ENCODE measurements at regions not wholly inside any gene's neighbourhood (a gene's known extent, or its start where the extent isn't known, plus 50 kb on each side); places are given as distances from the start of the nearest gene placed in this dataset.
A peak's percentile ranks its signal among the peaks of the same experiment; 100 is the strongest.
"Not testable (repeated sequence)": the region's sequence is repeated elsewhere in the genome, so short reads cannot be mapped to it uniquely, and the experiment has no call there.

GRCh38 chr3:154898916-154899315 is 181.2 kb upstream of the MME start:
- no peak for DNase-seq

- DNase-seq, result no peak
These were observed 181.7 kb upstream of the MME start for GRCh38 chr3:154898443-154898842.

- DNase-seq, result no peak
These were observed 186.3 kb upstream of the MME start for GRCh38 chr3:154893813-154894212.

GRCh38 chr3:154889227-154889634 is 190.9 kb upstream of the MME start:
- no peak for DNase-seq

GRCh38 chr3:154887869-154888268 is 192.2 kb upstream of the MME start:
- no peak for DNase-seq

- peak; percentile 99 for DNase-seq
These were observed 193.7 kb upstream of the MME start for GRCh38 chr3:154886437-154886836.

GRCh38 chr3:154885418-154885817 is 194.7 kb upstream of the MME start:
- DNase-seq, result no peak

GRCh38 chr3:154884952-154885351 is 195.2 kb upstream of the MME start:
- DNase-seq, result peak; percentile 51

- DNase-seq, result no peak
These were observed 205.0 kb upstream of the MME start for GRCh38 chr3:154875142-154875541.

- no peak for DNase-seq
These were observed 207.4 kb upstream of the MME start for GRCh38 chr3:154872696-154873095.

- DNase-seq, result no peak
These were observed 208.0 kb upstream of the MME start for GRCh38 chr3:154872074-154872473.

GRCh38 chr3:154864947-154865346 is 215.2 kb upstream of the MME start:
- DNase-seq, result no peak

GRCh38 chr3:154862265-154862664 is 217.9 kb upstream of the MME start:
- DNase-seq, result peak; percentile 24

GRCh38 chr3:154852998-154853397 is 227.1 kb upstream of the MME start:
- DNase-seq, result not testable (repeated sequence)

- no peak for DNase-seq
These were observed 227.6 kb upstream of the MME start for GRCh38 chr3:154852515-154852914.

- DNase-seq, result no peak
These were observed 228.5 kb upstream of the MME start for GRCh38 chr3:154851644-154852043.

GRCh38 chr3:154850921-154851320 is 229.2 kb upstream of the MME start:
- no peak for DNase-seq

GRCh38 chr3:154849408-154849807 is 230.7 kb upstream of the MME start:
- DNase-seq, result no peak

- DNase-seq, result no peak
These were observed 235.3 kb upstream of the MME start for GRCh38 chr3:154844863-154845262.

- DNase-seq, result no peak
These were observed 236.5 kb upstream of the MME start for GRCh38 chr3:154843647-154844046.

- DNase-seq, result no peak
These were observed 237.6 kb upstream of the MME start for GRCh38 chr3:154842536-154842935.

- no peak for DNase-seq
These were observed 244.5 kb upstream of the MME start for GRCh38 chr3:154835639-154836038.

GRCh38 chr3:154834831-154835230 is 245.3 kb upstream of the MME start:
- DNase-seq, result not testable (repeated sequence)

GRCh38 chr3:154829929-154830328 is 250.2 kb upstream of the MME start:
- no peak for DNase-seq

- DNase-seq, result no peak
These were observed 260.6 kb upstream of the MME start for GRCh38 chr3:154819491-154819890.
